ENCODE measurements at regions not wholly inside any gene's neighbourhood (a gene's known extent, or its start where the extent isn't known, plus 50 kb on each side); places are given as distances from the start of the nearest gene placed in this dataset.

DNA sequence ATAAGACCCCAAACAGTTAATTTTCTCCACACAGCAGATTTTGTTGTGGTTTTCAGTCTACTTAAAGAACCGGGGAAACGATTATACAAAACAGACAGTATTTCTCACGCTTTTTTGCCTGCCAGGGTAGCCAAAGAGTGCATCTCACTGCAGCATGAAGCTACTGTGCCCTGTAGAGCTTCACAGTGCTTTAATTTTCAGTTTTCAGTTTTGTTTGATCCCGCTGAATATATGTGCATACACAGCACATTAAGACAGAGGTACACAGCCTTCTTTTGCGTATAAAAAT is 215.0 kb downstream of the TEX29 start:
- Histone ChIP-seq H3K4me3 (ENCODE audit: low read length) (no peak overlapping the region), H3K9me3 (ENCODE audit: control insufficient read depth, low read length) (no peaks in the 10 kb centered on the region), H3K4me1 (ENCODE audit: control insufficient read depth, insufficient read depth, low read length) (no peaks in the 10 kb centered on the region), H3K27me3 (ENCODE audit: control insufficient read depth, insufficient read depth) (peaks cover 2% of the 10 kb centered on the region), H3K27ac (ENCODE audit: low read length) (no peak overlapping the region)
- WGBS: 47% methylated on average over 5 of the region's 5 CpGs
- ATAC-seq (no peak), DNase-seq (no peak)
- intact Hi-C loops (cut with DNase I): no loop called here

- ATAC-seq: no peak
- intact Hi-C loops (cut with DNase I): no loop called here
Observed at GRCh38 chr13:111536075-111536642, 215.7 kb downstream of the TEX29 start.

DNA sequence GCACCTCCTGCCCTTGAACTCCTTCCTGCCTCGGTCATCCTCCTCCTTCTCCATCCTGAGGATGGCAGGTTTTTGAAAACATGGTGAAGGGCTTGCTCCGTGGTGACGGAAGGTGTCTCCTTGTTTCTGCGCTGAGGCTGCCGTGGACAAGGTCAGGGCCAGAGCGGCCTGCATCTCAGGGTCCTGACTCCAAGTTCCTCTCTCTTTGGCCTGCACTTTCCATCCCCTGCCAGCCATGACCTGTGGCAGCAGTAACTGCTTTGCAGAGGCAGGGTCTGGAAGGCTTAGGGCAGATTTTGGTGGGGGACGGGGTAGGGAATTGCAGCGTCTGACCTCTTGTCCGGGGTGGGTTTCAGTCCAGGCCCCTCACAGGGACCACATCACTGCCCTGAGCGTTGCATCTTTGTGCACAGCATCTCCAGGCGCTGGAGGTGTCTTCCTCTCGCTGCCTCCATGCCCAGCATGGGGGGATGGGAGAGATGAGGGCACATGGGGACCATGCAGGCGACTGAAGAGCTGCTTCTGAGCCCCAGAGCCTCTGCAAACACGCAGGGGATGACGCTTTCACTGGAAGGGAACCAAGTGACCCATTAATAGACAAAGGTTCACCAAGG is 216.8 kb downstream of the TEX29 start:
- DNase-seq (no peak), ATAC-seq (no peak)
- Histone ChIP-seq H3K4me1 (ENCODE audit: control insufficient read depth, insufficient read depth, low read length) (no peaks in the 10 kb centered on the region), H3K9me3 (ENCODE audit: control insufficient read depth, low read length) (no peaks in the 10 kb centered on the region), H3K27ac (ENCODE audit: low read length) (no peak overlapping the region), H3K27me3 (ENCODE audit: control insufficient read depth, insufficient read depth) (peaks cover 2% of the 10 kb centered on the region), H3K4me3 (ENCODE audit: low read length) (no peak overlapping the region)
- 81% methylated on average over 15 of the region's 15 CpGs for WGBS
- intact Hi-C loops (cut with DNase I): no loop called here

More at GRCh38 chr13:111536075-111536642, 215.7 kb downstream of the TEX29 start:
- Histone ChIP-seq H3K4me1 (ENCODE audit: control insufficient read depth, insufficient read depth, low read length) (no peaks in the 10 kb centered on the region), H3K4me3 (ENCODE audit: low read length) (no peak overlapping the region), H3K27ac (ENCODE audit: low read length) (no peak overlapping the region), H3K9me3 (ENCODE audit: control insufficient read depth, low read length) (no peaks in the 10 kb centered on the region), H3K27me3 (ENCODE audit: control insufficient read depth, insufficient read depth) (peaks cover 2% of the 10 kb centered on the region)
- 64% methylated on average over 11 of the region's 11 CpGs for whole genome bisulfite sequencing
- DNase-seq: no peak

- H3K9me3 ChIP-seq (ENCODE audit: control insufficient read depth, low read length): no peaks in the 10 kb centered on the region
- intact Hi-C loops (cut with DNase I): no loop called here
- H3K4me1 ChIP-seq (ENCODE audit: control insufficient read depth, insufficient read depth, low read length): no peaks in the 10 kb centered on the region
- WGBS: 76% methylated on average over 15 of the region's 15 CpGs
- DNase-seq (no peak), ATAC-seq (no peak)
- H3K4me3 ChIP-seq (ENCODE audit: low read length): no peak overlapping the region
- no peak overlapping the region for H3K27ac ChIP-seq (ENCODE audit: low read length)
- H3K27me3 ChIP-seq (ENCODE audit: control insufficient read depth, insufficient read depth): peaks cover 2% of the 10 kb centered on the region
Observed at GRCh38 chr13:111537843-111538499, 217.5 kb downstream of the TEX29 start.

- WGBS: 81% methylated on average over 12 of the region's 12 CpGs
- H3K27me3 ChIP-seq (ENCODE audit: control insufficient read depth, insufficient read depth): no peaks in the 10 kb centered on the region
- intact Hi-C loops (cut with DNase I): no loop called here
- ATAC-seq (no peak), DNase-seq (no peak)
- no peak overlapping the region for H3K4me3 ChIP-seq (ENCODE audit: low read length)
- no peak overlapping the region for H3K27ac ChIP-seq (ENCODE audit: low read length)
- H3K4me1 ChIP-seq (ENCODE audit: control insufficient read depth, insufficient read depth, low read length): no peaks in the 10 kb centered on the region
- H3K9me3 ChIP-seq (ENCODE audit: control insufficient read depth, low read length): no peaks in the 10 kb centered on the region
Observed at GRCh38 chr13:111539252-111539651, 218.8 kb downstream of the TEX29 start.

- Histone ChIP-seq H3K27me3 (ENCODE audit: control insufficient read depth, insufficient read depth) (no peaks in the 10 kb centered on the region), H3K27ac (ENCODE audit: low read length) (no peak overlapping the region), H3K4me3 (ENCODE audit: low read length) (no peak overlapping the region), H3K9me3 (ENCODE audit: control insufficient read depth, low read length) (no peaks in the 10 kb centered on the region), H3K4me1 (ENCODE audit: control insufficient read depth, insufficient read depth, low read length) (no peaks in the 10 kb centered on the region)
- DNase-seq (no peak), ATAC-seq (no peak)
- intact Hi-C loops (cut with DNase I): no loop called here
- WGBS: 74% methylated on average over 17 of the region's 17 CpGs
Observed at GRCh38 chr13:111539791-111540446, 219.5 kb downstream of the TEX29 start.

DNA sequence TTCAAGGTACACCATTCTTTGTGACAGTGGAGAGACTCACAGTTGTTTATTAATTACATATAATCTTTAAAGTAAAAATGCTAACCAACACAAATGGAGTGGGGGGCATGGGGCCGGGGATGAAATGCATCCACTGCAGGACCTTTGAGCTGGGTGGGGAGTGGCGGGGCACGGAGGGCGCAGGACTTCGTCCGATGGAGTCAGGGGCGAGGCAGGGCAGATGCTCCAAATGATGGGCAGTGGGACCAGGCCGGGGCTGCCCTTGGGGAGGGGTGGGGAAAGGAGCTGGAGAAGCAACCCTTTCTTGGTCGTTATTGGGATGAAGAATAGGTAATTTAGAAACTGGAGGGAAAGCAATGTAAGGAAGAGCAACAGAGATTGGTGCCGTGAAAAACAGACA is 220.0 kb downstream of the TEX29 start:
- Histone ChIP-seq H3K9me3 (ENCODE audit: control insufficient read depth, low read length) (no peaks in the 10 kb centered on the region), H3K4me3 (ENCODE audit: low read length) (no peak overlapping the region), H3K4me1 (ENCODE audit: control insufficient read depth, insufficient read depth, low read length) (no peaks in the 10 kb centered on the region), H3K27ac (ENCODE audit: low read length) (no peak overlapping the region), H3K27me3 (ENCODE audit: control insufficient read depth, insufficient read depth) (no peaks in the 10 kb centered on the region)
- no peak for ATAC-seq
- intact Hi-C loops (cut with DNase I): no loop called here
- no peak for DNase-seq
- 84% methylated on average over 10 of the region's 10 CpGs for WGBS

GRCh38 chr13:111541345-111541744 is 220.9 kb downstream of the TEX29 start:
- H3K4me3 ChIP-seq (ENCODE audit: low read length): no peak overlapping the region
- H3K27ac ChIP-seq (ENCODE audit: low read length): no peak overlapping the region
- 74% methylated on average over 11 of the region's 11 CpGs for WGBS
- ATAC-seq (no peak), DNase-seq (no peak)
- H3K9me3 ChIP-seq (ENCODE audit: control insufficient read depth, low read length): no peaks in the 10 kb centered on the region
- H3K27me3 ChIP-seq (ENCODE audit: control insufficient read depth, insufficient read depth): no peaks in the 10 kb centered on the region
- intact Hi-C loops (cut with DNase I): no loop called here
- H3K4me1 ChIP-seq (ENCODE audit: control insufficient read depth, insufficient read depth, low read length): no peaks in the 10 kb centered on the region

DNA sequence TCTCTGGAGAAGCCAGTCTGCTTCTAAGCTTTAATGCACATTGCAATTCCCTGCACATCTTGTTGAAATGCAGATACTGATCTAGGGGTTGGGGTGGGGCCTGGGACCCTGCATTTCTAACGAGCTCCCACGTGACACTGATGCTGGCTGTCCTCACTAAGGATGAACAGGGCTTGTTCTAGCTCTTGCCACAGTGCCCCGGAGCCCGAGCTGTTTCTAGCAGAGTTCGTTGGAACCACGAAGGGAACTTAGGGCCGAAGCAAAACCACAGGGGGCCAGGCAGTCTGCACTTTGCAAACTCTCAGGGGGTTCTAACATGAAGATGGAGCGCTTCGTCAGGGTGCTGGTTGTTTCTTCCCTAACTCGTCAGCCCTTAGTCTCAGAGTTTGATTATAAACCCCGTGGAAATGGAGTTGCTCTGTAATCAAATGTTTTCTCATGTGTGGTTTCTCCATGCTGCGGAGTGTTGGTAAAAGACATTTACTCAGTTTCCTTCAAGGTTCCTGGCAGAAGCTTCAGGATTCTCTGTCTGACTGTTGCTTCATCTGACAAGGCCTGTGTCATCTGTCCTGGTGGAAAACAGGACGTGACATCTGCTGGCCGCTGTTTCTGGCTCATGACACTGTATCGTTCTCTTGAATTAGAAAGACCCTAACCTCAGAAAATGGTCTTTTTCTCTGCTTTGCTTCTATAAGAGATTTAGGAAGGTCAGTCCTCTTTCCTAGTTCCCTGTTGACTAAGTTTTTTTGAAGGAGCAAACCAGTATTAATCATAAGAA is 221.5 kb downstream of the TEX29 start:
- DNase-seq: no peak
- no peak overlapping the region for H3K27ac ChIP-seq (ENCODE audit: low read length)
- H3K4me3 ChIP-seq (ENCODE audit: low read length): no peak overlapping the region
- WGBS: 70% methylated on average over 15 of the region's 15 CpGs
- no peaks in the 10 kb centered on the region for H3K4me1 ChIP-seq (ENCODE audit: control insufficient read depth, insufficient read depth, low read length)
- H3K27me3 ChIP-seq (ENCODE audit: control insufficient read depth, insufficient read depth): no peaks in the 10 kb centered on the region
- ATAC-seq: no peak
- no peaks in the 10 kb centered on the region for H3K9me3 ChIP-seq (ENCODE audit: control insufficient read depth, low read length)
- intact Hi-C loops (cut with DNase I): no loop called here

GRCh38 chr13:111542530-111543341 is 222.3 kb downstream of the TEX29 start:
- 81% methylated on average over 14 of the region's 14 CpGs for WGBS
- intact Hi-C loops (cut with DNase I): no loop called here
- no peak overlapping the region for H3K27ac ChIP-seq (ENCODE audit: low read length)
- ATAC-seq: no peak
- H3K4me1 ChIP-seq (ENCODE audit: control insufficient read depth, insufficient read depth, low read length): no peaks in the 10 kb centered on the region
- DNase-seq: peak in 1 of 3 donors; percentile 48
- H3K4me3 ChIP-seq (ENCODE audit: low read length): no peak overlapping the region
- no peaks in the 10 kb centered on the region for H3K9me3 ChIP-seq (ENCODE audit: control insufficient read depth, low read length)
- no peaks in the 10 kb centered on the region for H3K27me3 ChIP-seq (ENCODE audit: control insufficient read depth, insufficient read depth)

Data from right cardiac atrium (tissue), 5 donors.